GM21576 (cell line): ENCODE measurements at regions not wholly inside any gene's neighbourhood (a gene's known extent, or its start where the extent isn't known, plus 50 kb on each side); places are given as distances from the start of the nearest gene placed in this dataset.

Experiments used
- ATAC-seq: cut with Tn5 transposase; IDR thresholded peaks from one replicate; pipeline ENCODE4 v1.9.1; 2021; ENCODE audit warnings: mild to moderate bottlenecking, moderate library complexity; ENCODE audit not compliant: unreplicated experiment

GRCh38 chr11:15577519-15577918 is 462.8 kb downstream of the INSC start:
- ATAC-seq, result no peak

GRCh38 chr11:15579287-15580001 is 464.7 kb downstream of the INSC start:
- no peak for ATAC-seq

- no peak for ATAC-seq
Measured at GRCh38 chr11:15580056-15580774, 465.5 kb downstream of the INSC start.

GRCh38 chr11:15580775-15581095 is 466.0 kb downstream of the INSC start:
- no peak for ATAC-seq

- no peak for ATAC-seq
Measured at GRCh38 chr11:15584158-15584557, 469.4 kb downstream of the INSC start.

GRCh38 chr11:15585602-15586331 is 471.0 kb downstream of the INSC start:
- ATAC-seq, result no peak

- ATAC-seq, result no peak
Measured at GRCh38 chr11:15586741-15587473, 472.2 kb downstream of the INSC start.

GRCh38 chr11:15589070-15589626 is 474.4 kb downstream of the INSC start:
- no peak for ATAC-seq

- ATAC-seq, result no peak
Measured at GRCh38 chr11:15590132-15590531, 475.4 kb downstream of the INSC start.

- ATAC-seq, result no peak
Measured at GRCh38 chr11:15591112-15591537, 476.4 kb downstream of the INSC start.

GRCh38 chr11:15594607-15595006 is 479.9 kb downstream of the INSC start:
- no peak for ATAC-seq

GRCh38 chr11:15599376-15599775 is 484.7 kb downstream of the INSC start:
- no peak for ATAC-seq

- no peak for ATAC-seq
Measured at GRCh38 chr11:15602047-15602446, 487.3 kb downstream of the INSC start.

- ATAC-seq, result no peak
Measured at GRCh38 chr11:15602785-15603567, 488.3 kb downstream of the INSC start.

- no peak for ATAC-seq
Measured at GRCh38 chr11:15605094-15605493, 490.4 kb downstream of the INSC start.

- ATAC-seq, result no peak
Measured at GRCh38 chr11:15607361-15608036, 492.8 kb downstream of the INSC start.

- no peak for ATAC-seq
Measured at GRCh38 chr11:15609445-15609844, 494.7 kb downstream of the INSC start.

- no peak for ATAC-seq
Measured at GRCh38 chr11:15610881-15611280, 496.2 kb downstream of the INSC start.

GRCh38 chr11:15613251-15613650 is 498.5 kb downstream of the INSC start:
- no peak for ATAC-seq

GRCh38 chr11:15613789-15614188 is 499.1 kb downstream of the INSC start:
- ATAC-seq, result no peak
